ENCODE measurements at regions not wholly inside any gene's neighbourhood (a gene's known extent, or its start where the extent isn't known, plus 50 kb on each side); places are given as distances from the start of the nearest gene placed in this dataset.

DNA sequence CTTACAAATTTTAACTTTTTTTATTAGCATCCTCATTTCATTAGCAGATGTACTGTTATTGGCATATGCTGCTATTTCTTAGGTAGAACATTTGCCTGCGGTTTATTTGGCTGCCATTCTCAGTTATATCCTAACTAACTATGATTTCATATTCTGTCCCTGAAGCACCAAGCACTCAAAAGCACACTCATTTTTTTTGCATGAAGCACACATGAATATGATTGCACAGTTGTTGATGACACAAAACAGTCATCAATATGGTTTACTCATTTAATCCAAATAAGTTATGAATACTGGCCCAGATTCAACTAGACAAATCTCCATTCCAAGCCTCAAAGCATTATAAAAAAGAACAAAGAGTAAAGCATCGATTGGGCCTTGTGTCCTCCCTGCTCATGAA, 129.4 kb upstream of the CNTNAP5 start:
- TF ChIP-seq, protein P1, sequence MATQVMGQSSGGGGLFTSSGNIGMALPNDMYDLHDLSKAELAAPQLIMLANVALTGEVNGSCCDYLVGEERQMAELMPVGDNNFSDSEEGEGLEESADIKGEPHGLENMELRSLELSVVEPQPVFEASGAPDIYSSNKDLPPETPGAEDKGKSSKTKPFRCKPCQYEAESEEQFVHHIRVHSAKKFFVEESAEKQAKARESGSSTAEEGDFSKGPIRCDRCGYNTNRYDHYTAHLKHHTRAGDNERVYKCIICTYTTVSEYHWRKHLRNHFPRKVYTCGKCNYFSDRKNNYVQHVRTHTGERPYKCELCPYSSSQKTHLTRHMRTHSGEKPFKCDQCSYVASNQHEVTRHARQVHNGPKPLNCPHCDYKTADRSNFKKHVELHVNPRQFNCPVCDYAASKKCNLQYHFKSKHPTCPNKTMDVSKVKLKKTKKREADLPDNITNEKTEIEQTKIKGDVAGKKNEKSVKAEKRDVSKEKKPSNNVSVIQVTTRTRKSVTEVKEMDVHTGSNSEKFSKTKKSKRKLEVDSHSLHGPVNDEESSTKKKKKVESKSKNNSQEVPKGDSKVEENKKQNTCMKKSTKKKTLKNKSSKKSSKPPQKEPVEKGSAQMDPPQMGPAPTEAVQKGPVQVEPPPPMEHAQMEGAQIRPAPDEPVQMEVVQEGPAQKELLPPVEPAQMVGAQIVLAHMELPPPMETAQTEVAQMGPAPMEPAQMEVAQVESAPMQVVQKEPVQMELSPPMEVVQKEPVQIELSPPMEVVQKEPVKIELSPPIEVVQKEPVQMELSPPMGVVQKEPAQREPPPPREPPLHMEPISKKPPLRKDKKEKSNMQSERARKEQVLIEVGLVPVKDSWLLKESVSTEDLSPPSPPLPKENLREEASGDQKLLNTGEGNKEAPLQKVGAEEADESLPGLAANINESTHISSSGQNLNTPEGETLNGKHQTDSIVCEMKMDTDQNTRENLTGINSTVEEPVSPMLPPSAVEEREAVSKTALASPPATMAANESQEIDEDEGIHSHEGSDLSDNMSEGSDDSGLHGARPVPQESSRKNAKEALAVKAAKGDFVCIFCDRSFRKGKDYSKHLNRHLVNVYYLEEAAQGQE (IDR thresholded peaks at IDR 0.05; ENCODE audit: insufficient read depth in 1 of 2, low read depth in 2 of 2, low read length in 2 of 2): no peak
- TF ChIP-seq SIN3A (IDR thresholded peaks at IDR 0.05; ENCODE audit: borderline replicate concordance, insufficient read depth, low read length) (no peak), TAF1 (IDR thresholded peaks at IDR 0.05; ENCODE audit: borderline replicate concordance, insufficient read depth, low read length) (no peak), POLR2AphosphoS5 (IDR thresholded peaks at IDR 0.05; ENCODE audit: low read depth, low read length) (no peak), FOXP2 (optimal IDR thresholded peaks at IDR 0.05; ENCODE audit: borderline replicate concordance, extremely low read depth, extremely low read length, insufficient read depth) (no peak)
